BJ (cell line): ENCODE measurements at regions not wholly inside any gene's neighbourhood (a gene's known extent, or its start where the extent isn't known, plus 50 kb on each side); places are given as distances from the start of the nearest gene placed in this dataset.

ENCODE experiments used
- CTCF ChIA-PET: fragments of 350-600 bp; formaldehyde crosslinking; extraction: SDS; loops from one replicate; lab custom pipeline; 2021; ENCODE audit warnings: antibody characterized with exemption, inconsistent platforms; lab: Yijun Ruan, JAX
- POLR2A ChIA-PET: fragments of 300-600 bp; sonication (Branson Sonifier 250); formaldehyde crosslinking; extraction: SDS; loops from one replicate; lab custom pipeline; 2021; ENCODE audit warnings: antibody characterized with exemption; lab: Charles Lee
- DNase-seq: peaks from one replicate; pipeline ENCODE4 v3.0.0-alpha.2; 2011; ENCODE audit warnings: low read depth
- H3K27me3 ChIP-seq: 2 replicates; pipeline ENCODE4 v1.6.0; 2011; ENCODE audit warnings: low read length; ENCODE audit not compliant: control insufficient read depth, insufficient read depth
- H3K36me3 ChIP-seq: 2 replicates; pipeline ENCODE4 v1.5.1; 2011; ENCODE audit warnings: low read length; ENCODE audit not compliant: control insufficient read depth, insufficient read depth
- H3K4me3 ChIP-seq: 2 replicates; pipeline ENCODE4 v1.5.1; 2011; ENCODE audit warnings: low read depth, mild to moderate bottlenecking, control low read depth, low read length
- CTCF ChIP-seq: IDR thresholded peaks from 2 replicates; pipeline ENCODE4 v1.5.1; 2011; ENCODE audit warnings: low read depth, mild to moderate bottlenecking, control low read depth, inconsistent platforms, low read length, moderate library complexity; ENCODE audit not compliant: insufficient read depth

- Histone ChIP-seq H3K27me3 (no peaks in the 10 kb centered on the region), H3K4me3 (no peak overlapping the region), H3K36me3 (no peaks in the 10 kb centered on the region)
- TF ChIP-seq CTCF, result no peak
- ChIA-PET CTCF (interaction anchor here (0.6 kb wide), 1 partner anchor 356 kb away, joined by 3 read pairs; no protein-coding TSS in a partner anchor), POLR2A (no interaction called here)
- DNase-seq, result no peak
These were observed 323.1 kb downstream of the NKX6-1 start for GRCh38 chr4:84176016-84176415.

- ChIA-PET CTCF (interaction anchor here (0.6 kb wide), 1 partner anchor 102 kb away, joined by 4 read pairs; no protein-coding TSS in a partner anchor), POLR2A (no interaction called here)
- Histone ChIP-seq H3K36me3 (no peaks in the 10 kb centered on the region), H3K4me3 (no peak overlapping the region), H3K27me3 (no peaks in the 10 kb centered on the region)
- no peak for DNase-seq
- TF ChIP-seq CTCF, result no peak
These were observed 327.2 kb downstream of the NKX6-1 start for GRCh38 chr4:84171871-84172270.

GRCh38 chr4:84167564-84167963, 331.5 kb downstream of the NKX6-1 start:
- CTCF ChIA-PET, result interaction anchor here (1.5 kb wide), 1 partner anchor 522 kb away, joined by 3 read pairs; no protein-coding TSS in a partner anchor
- POLR2A ChIA-PET, result interaction anchor here (0.7 kb wide), 1 partner anchor 10 kb away, joined by 4 read pairs; no protein-coding TSS in a partner anchor

GRCh38 chr4:84167093-84167492, 332.0 kb downstream of the NKX6-1 start:
- Histone ChIP-seq H3K27me3 (no peaks in the 10 kb centered on the region), H3K4me3 (no peak overlapping the region), H3K36me3 (no peaks in the 10 kb centered on the region)
- CTCF ChIA-PET, result interaction anchor here (0.7 to 1.5 kb wide), 2 partner anchors 12 to 522 kb away, joined by 3 read pairs; no protein-coding TSS in a partner anchor
- no peak for TF ChIP-seq CTCF
- POLR2A ChIA-PET, result interaction anchor here (0.7 kb wide), 1 partner anchor 11 kb away, joined by 4 read pairs; no protein-coding TSS in a partner anchor
- DNase-seq, result no peak

More at GRCh38 chr4:84167564-84167963, 331.5 kb downstream of the NKX6-1 start:
- H3K36me3 ChIP-seq, result no peaks in the 10 kb centered on the region
- no peaks in the 10 kb centered on the region for H3K27me3 ChIP-seq
- H3K4me3 ChIP-seq, result no peak overlapping the region
- no peak for DNase-seq
- TF ChIP-seq CTCF, result no peak

- H3K4me3 ChIP-seq, result no peak overlapping the region
- no peak for DNase-seq
- POLR2A ChIA-PET, result no interaction called here
- no peaks in the 10 kb centered on the region for H3K27me3 ChIP-seq
- no peak for TF ChIP-seq CTCF
- CTCF ChIA-PET, result interaction anchor here (0.7 to 1.5 kb wide), 2 partner anchors 11 to 521 kb away, joined by 3 read pairs; no protein-coding TSS in a partner anchor
- H3K36me3 ChIP-seq, result no peaks in the 10 kb centered on the region
These were observed 332.6 kb downstream of the NKX6-1 start for GRCh38 chr4:84166486-84166885.
